Stomach (tissue), 4 donors: ENCODE measurements at regions not wholly inside any gene's neighbourhood (a gene's known extent, or its start where the extent isn't known, plus 50 kb on each side); places are given as distances from the start of the nearest gene placed in this dataset.

Source experiments
- POLR2AphosphoS5 ChIP-seq, 3 donors: sonication (generic); formaldehyde crosslinking; IDR thresholded peaks; one replicate each; pipeline ENCODE4 v1.6.1; 2016; ENCODE audit warnings: antibody characterized with exemption in 3 of 3
- TF ChIP-seq, protein P1 (sequence below), 7 experiments: fragments of 450-650 bp in 4 of 7; fragments of 200-600 bp in 3 of 7; sonication (generic) in 3 of 7; IDR thresholded peaks; one replicate each; pipeline ENCODE4 v1.5.1; 2016 to 2019; ENCODE audit warnings: antibody characterized with exemption in 7 of 7, control low read depth in 2 of 7, mild to moderate bottlenecking in 1 of 7

GRCh38 chr18:10210057-10210633, 244.3 kb upstream of the APCDD1 start:
- TF ChIP-seq, protein P1, sequence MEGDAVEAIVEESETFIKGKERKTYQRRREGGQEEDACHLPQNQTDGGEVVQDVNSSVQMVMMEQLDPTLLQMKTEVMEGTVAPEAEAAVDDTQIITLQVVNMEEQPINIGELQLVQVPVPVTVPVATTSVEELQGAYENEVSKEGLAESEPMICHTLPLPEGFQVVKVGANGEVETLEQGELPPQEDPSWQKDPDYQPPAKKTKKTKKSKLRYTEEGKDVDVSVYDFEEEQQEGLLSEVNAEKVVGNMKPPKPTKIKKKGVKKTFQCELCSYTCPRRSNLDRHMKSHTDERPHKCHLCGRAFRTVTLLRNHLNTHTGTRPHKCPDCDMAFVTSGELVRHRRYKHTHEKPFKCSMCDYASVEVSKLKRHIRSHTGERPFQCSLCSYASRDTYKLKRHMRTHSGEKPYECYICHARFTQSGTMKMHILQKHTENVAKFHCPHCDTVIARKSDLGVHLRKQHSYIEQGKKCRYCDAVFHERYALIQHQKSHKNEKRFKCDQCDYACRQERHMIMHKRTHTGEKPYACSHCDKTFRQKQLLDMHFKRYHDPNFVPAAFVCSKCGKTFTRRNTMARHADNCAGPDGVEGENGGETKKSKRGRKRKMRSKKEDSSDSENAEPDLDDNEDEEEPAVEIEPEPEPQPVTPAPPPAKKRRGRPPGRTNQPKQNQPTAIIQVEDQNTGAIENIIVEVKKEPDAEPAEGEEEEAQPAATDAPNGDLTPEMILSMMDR (IDR thresholded peaks at IDR 0.05), result no peak
- TF ChIP-seq POLR2AphosphoS5 (IDR thresholded peaks at IDR 0.05), result no peak
